NCI-H748 treated with DMSO at 0.1 percent for 48 hours (cell line): ENCODE measurements at regions not wholly inside any gene's neighbourhood (a gene's known extent, or its start where the extent isn't known, plus 50 kb on each side); places are given as distances from the start of the nearest gene placed in this dataset.

Experiments used
- DNase-seq: peaks from one replicate; lab custom pipeline; 2025; lab: John Stamatoyannopoulos, UW

DNA sequence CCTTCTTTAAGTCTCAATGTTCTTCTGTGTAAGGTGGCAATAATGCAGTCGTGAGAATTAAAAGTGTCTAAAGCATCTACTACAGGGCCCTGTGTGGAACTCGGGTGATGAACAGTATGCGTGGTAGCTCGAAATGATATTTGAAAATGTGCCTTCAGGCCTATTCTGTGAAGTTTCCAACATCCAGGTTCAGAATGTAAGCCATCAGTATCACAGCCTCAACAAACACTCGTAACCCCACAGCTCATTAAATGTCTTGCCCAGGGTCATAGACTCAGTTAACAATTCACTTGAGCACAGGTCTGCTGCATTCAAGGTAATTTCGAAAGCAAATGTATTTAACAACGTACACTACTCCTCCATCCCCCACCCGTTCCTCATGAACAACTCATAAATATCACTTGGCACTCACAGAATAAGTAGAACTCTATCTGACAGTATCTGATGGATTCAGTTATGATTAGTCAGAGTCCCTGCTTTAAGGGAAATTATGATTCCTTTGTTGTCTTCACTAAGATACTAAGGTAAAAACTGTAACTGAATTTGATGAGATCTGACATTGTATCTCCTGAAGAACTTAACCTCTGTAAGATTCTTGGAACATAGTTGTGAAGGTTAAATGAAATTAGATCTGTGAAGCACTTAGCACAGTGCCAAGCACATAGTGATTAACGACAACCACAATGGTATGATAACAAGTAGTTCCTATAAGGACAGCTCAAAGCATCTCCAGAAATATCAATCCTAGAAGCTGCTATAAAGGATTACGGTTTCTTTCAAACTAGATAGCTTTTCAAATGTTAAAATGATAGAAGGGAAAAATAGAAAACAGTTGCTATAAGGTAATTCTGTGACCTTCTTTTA, 642.3 kb downstream of the TBL1XR1 start:
- no peak for DNase-seq

DNA sequence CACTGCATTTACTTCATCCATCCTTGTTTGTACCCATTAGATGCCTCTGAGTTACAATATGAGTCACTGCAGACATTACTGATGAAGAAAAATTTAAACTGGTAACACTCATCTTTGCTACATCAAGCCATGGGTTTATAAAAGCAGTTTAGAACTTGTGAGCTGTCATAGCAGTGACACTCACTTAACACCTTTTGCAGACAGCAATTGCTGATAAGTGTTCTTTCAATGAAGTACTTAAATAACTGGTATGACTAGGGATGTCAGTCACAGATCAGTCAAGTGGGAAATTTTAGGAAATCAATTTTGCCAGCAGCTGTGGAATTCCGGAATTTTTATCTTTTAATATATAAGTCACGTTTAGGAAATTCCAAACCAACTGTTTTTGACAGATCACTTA, 643.0 kb downstream of the TBL1XR1 start:
- DNase-seq: no peak

DNA sequence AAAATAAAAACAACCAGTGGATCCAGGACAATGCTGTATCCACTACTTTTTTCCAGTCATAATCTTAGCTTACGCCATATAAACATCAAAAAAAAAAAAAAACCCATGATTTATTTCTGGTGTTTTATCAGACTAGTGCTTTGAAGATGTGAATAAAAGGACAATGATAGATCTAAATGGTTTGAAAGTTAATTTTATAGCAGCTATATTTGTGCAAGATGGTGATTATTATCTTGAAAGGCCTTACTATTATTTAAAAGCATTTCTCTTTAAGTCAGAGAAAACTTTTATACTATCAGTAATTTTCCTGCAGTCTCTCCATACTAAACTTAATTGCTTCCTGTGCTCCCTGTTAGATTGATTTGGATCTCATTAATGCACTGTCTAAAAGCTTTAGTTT, 670.3 kb downstream of the TBL1XR1 start:
- no peak for DNase-seq

DNA sequence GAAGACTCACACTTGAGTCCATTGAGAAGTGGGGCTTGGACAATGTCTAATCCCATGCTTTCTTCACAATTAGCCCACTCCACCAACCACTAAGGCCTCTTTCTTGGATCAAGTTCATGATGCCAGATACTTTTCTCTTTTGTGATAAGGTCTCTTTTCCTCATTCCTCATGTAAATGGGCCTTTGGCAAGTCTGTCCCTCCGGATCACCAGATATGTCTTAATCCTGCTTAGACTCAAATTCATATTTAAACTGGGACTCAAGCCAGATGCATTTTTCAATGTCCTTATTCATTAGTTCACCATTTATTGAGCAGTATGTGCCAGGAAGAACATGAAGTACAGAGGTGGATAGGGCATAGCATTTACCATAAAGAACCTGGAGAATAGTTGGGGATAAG, 671.1 kb downstream of the TBL1XR1 start:
- no peak for DNase-seq

DNA sequence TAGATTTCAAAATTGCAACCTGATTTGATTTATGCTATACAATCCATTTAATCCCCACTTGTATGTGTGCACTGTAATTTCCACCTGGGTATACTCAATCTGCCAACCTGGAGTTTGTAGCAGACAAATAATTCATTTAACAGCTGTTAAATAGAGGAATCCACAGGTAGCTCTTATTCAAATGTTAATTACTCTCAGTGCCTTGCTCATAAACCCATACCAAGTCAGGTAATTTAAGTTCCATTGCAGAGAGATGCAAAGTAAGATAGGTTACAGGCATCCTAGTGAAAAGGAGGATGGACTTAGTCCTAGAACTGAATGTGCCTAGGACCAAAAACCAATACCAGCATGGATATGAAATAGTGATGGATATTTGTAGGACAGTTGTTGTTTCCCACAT, 674.2 kb downstream of the TBL1XR1 start:
- DNase-seq: no peak

DNA sequence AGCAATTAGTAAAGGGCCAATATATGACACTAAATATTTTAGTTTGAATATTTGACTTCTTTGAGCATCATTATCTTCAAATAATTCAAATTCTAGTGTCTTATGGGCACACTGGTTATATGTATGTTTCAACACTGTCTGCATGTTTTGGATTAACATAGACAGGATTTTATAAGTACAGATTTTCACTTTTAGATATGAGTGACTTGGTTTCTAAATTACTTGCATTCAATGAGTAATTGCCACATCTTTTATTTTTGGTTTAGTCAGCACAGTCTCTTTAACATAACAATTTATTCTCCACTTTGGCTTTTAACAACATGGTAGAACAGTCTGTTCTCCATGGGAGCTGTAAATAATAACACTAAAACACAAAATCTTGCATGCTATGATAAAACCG, 674.8 kb downstream of the TBL1XR1 start:
- DNase-seq: no peak

DNA sequence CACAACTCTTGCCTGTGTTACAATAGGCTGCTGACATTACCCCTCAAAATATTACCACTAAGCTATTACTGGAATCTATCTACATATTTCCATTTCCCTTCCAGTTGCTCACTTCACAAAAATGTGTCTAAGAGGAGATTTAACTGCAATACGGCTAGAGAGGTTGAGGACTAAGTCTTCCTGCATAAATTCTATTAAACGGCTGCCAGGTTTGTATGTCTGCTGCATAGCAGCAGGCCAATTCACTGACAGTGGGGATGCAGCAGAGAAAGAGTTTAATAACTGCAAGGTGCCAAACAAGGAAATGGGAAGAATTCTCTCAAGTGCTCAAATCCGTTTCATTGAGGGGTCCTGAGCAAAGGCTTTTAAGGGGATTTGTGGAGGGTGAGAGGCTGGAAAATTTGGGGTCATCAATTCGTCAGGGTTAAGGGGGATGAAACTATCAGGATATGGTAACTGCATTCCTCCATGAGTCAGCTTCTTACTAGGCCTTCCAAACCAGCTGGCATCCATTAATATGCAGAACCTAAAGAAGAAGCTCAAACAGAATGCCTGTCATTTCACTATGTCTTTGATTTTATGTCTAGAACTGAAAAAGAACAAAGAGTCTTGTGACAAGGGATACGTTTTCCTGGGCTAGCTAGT, 675.6 kb downstream of the TBL1XR1 start:
- no peak for DNase-seq

DNA sequence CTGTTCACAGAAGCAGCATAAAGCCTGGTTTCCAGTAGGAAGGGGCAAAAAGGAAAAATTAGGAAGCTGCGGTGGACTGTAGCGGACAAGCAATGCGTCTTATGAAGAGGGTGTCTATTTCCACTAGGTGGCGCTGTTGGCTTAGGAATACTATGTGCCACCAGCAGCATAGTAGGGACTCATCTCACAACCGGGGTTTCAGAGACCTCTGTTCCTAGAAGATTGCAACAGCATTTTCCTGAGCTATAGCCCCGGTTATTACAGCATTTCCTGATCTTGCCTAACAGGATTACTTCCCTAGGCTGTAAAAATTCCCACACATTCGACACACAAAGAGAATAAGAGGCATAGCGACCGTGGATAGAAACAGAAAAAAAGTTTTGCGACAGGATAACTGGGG, 683.0 kb downstream of the TBL1XR1 start:
- DNase-seq: no peak

DNA sequence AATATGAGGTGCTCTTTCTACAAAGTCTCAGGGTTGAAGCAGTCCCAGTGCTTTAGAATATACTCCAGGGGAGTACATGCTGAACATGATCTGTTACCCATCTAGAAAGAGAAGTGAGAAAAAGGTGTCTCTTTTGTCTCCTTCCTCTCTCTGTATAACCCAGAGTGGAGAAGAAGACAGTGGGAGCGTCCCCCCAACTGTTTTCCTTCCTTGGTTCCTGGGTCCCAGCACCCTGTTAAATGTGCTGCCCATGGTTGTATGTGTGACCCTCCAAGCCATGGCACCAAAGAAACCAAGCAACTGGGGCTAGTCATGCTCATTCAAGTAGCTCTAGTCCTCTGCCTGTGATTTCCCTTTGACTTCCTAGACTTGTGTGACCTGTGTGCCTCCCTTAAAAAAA, 683.7 kb downstream of the TBL1XR1 start:
- no peak for DNase-seq

DNA sequence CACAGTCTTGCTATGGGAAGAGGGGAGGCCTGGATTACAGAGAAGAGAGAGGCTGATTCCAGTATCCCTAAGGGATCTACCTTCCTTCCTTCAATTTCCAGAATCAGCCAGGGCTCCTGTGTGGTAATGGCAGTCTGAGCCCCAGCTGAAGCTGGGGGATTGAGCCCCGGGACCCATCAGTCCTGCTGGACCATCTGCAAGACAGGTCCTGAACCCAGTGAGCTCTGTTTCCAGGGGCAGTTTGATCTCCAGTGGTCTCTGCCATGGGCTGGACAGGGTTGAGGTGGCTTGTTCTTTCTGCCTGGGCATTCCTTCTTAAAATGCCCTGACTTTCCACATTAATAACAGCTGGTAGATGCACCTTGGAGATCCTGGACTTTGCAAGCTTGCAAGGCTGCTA, 685.2 kb downstream of the TBL1XR1 start:
- no peak for DNase-seq

DNA sequence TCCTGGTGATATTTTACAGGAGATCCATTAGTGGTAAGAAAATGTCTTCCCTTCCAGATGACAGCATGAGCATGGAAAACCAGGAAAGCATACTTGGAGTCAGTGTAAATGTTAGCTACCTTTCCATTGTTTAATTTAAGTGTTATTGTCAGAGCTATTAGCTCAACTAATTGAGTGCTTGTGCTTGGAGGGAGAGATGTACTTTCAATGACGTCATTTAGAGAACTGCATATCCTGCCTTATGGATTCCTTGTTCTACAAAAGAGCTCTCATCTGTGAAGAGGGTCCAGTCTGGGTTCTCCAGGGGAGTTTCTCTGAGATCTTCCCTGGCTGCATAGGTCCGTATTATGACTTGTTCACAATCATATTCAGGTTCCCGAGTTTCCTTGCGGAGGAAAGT, 687.2 kb downstream of the TBL1XR1 start:
- DNase-seq: no peak

DNA sequence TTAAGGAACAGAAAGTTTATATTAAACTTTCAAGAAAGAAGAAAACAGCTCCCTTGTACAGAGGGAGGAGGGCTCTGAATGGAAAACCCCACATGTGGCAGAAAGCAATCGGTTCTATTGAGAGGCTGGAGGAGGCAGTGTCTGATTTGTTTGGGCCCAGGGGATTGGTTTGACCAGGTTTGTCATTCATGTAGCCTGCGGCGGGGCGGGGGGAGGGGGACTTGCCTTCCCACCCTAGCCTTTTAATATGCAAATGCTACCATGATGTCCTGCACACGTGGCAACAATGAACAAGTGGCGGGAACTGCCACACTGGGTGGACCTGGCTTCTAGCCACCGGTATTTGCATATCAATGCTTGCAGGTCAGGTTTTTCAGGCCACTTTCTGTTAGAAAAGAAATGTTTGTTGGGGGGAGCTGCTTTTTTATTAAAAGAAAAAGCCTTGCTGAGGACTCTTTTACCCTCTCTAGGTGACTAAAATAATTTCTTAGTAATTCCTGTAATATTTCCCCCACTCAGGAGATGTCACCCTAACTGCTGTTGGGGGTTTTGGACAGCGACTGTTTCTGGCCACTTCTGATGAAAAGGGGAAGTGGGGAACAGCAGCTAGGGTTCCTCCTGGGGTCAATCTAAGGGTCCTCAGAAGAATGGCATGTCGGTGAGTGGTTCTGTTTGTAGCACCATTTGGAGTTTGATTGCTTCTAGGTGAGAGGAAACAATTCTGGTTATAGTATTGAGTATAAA, 691.2 kb downstream of the TBL1XR1 start:
- DNase-seq: no peak

DNA sequence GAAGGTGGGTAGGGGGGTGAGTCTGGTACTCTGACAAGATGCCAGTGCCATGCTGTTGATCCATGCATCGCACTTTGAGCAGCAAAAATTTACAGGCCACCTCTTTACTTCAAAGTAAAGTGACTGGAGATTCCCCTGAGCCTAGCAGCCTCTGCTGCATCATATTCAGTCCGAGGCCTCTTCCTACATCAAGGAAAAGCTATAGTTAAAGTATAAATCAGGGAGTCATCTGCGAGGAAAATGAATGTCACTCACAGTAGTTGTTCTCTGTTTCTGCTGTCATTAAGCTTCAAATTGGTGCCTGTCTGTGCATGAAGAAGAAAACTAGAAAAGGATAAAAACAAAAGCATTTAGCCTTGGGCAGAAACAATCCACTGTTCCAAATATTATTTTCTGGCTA, 706.2 kb downstream of the TBL1XR1 start:
- no peak for DNase-seq

DNA sequence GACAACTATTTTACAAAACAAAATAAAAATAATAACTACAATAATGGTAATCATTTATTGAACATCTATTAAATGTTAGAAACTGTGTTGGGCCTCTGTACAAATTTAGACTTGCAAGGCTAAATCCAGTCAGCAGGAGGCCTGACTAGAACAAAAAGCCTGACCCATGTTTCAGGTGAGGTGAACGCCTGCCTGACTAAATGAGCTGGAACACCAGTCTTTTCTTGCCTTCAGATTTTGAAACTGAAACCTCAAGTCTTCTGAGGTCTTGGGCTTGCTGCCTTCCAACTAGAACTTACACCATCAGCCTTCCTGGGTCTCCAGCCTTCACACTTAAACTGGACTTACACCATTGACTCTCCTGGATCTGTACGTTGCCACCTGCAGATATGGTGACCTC, 706.9 kb downstream of the TBL1XR1 start:
- no peak for DNase-seq

DNA sequence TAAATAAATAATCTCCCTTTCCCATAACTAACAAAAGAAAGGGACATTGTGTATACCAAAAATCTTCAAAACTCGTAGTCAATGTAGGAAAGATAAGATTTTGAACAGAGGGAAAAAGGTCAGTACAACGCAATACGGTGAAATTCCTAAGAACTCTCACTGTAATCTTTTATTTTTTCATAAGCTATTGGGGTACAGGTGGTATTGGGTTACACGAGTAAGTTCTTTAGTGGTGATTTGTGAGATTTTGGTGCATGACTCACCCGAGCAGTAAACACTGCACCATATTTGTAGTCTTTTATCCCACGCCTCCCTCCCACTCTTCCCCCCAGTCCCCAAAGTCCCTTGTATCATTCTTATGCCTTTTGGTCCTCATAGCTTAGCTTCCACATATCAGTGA, 718.0 kb downstream of the TBL1XR1 start:
- DNase-seq: no peak

DNA sequence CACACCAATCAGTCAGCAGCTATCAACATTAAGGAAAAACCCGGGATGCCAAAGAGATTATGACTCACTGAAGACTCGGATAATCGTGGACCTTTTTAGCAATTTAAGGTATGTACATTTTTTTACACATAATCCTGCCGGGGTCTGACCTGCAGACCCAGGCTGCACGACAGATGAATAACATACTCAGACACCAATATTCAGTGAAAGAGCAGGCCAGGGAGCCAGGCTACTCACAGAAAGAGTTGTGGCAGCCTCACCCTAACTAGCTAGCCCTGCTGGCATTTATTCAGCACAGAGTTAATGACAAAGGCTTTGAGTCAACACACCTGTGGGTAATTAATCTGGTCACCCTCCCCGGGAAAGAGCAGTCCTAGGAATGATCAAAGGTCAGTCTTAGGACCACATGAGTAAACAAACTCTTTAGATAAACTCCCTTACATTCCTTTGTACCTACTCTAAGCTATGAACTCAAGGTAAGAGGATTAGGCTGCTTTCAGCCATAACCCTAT, 727.5 kb downstream of the TBL1XR1 start:
- DNase-seq: no peak

DNA sequence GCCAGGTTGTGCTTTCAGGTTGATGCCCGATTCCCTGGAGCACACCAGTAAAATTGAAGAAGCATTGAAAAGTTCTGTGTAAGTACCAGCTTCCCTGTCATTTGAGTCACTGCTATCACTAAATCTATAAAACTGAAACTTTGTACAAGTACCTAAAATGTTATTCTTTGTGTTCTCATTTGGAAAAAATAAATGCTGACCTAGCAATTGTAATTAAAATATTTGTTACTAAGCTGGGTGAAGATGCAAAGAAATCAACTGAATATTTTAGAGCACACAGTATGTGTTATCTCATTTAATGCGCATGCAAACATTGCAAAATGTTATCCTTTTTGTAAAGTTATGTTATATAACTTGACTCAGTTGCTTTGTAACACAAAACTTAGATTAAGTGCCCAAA, 733.7 kb downstream of the TBL1XR1 start:
- DNase-seq: no peak

DNA sequence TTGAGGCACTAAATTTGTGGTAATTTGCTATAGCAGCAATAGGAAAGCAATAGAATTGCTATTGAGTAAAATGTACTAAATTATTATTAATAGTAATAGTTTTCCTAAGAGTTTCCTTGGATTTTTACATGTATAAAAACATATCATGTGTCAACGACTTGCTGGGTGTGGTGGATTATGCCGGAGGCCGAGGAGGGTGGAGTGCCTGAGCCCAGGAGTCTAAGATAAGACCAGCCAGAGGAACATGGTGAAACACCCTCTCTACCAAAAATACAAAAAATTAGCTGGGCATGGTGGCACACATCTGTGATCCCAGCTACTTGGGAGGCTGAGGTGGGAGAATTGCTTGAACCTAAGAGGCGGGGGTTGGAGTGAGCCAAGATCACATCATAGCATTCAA, 749.9 kb downstream of the TBL1XR1 start:
- no peak for DNase-seq

DNA sequence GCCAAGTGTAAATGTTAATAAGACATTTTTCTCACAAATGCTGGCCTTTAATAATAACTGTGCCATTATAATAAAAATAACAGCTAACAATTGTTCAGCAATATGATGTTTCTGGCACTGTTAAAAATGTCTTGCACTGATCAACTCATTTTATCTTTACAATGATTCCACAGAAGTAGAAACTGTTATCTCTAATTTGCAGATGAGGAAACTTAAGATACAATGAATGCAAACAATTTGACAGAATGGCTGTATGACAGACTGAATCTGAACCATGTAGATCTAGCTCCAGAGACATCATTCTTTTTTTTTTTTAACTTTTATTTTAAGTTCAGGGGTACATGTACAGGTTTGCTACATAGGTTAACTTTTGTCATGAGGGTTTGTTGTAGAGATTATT, 755.0 kb downstream of the TBL1XR1 start:
- no peak for DNase-seq

DNA sequence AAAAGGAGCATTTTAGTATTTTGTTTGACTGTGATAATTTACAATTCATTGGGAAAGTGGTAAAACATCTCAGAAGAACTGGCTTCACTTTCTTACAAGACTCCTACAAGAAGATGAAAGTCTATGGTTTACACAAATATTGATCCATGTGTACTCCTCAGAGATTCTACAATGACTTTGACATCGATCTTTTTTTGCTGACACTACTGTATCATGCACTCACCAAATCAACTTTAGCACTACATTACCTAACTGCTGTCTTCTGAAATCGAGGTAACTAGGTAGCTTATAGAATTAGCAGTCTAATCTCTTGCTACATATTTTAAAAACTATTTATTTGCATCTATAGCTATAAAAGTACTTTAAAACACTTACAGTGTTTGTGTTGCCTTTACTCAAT, 757.6 kb downstream of the TBL1XR1 start:
- no peak for DNase-seq

DNA sequence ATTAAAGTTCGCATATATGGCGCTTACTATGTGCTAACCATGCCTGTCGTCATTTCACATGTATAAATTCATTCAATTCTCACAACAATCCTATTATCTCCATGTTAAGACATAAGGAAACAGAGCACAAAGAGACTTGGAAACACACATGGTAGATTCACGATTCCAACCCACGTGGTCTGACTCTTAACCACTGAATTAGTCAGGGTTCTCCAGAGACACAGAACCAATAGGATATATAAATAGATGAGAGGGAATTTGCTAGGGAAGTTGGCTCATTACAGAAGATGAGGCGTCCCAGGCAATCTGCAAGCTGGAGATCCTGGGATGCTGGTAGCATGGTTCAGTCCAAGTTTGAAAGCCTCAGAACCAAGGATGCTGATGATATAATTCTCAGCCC, 765.3 kb downstream of the TBL1XR1 start:
- no peak for DNase-seq

DNA sequence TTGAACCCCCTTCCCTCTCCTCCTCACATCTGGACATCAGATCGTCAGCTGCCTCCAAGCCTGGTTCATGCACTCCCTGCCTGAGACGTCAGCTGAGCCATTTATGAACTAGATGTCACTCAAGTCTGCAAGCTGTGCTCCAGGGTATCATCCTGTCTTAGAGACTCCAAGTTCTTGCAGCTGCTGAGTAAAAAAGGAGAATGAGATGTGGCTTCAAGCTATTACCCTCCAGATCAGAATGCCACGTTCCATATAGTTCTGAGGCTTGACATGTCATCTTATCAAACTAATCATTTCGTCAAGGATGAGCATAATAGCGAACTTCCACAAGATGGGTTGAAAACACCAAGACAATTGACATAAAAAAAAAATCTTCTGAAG, 766.3 kb downstream of the TBL1XR1 start:
- DNase-seq: no peak
